Glutamatergic neuron (in vitro differentiated cells): ENCODE measurements at regions not wholly inside any gene's neighbourhood (a gene's known extent, or its start where the extent isn't known, plus 50 kb on each side); places are given as distances from the start of the nearest gene placed in this dataset.

Experiments
- DNase-seq: peaks from one replicate; pipeline ENCODE4 v3.0.0; 2022
- H3K27ac Mint-ChIP-seq: one replicate; pipeline ENCODE4 v1.8.0; 2020; ENCODE audit warnings: mild to moderate bottlenecking, mixed read lengths, inconsistent platforms; ENCODE audit not compliant: unreplicated experiment
- H3K27me3 Mint-ChIP-seq: one replicate; pipeline ENCODE4 v1.8.0; 2020; ENCODE audit warnings: mild to moderate bottlenecking, moderate library complexity, mixed read lengths, inconsistent platforms; ENCODE audit not compliant: unreplicated experiment
- H3K36me3 Mint-ChIP-seq: one replicate; pipeline ENCODE4 v1.8.0; 2020; ENCODE audit warnings: mild to moderate bottlenecking, mixed read lengths, inconsistent platforms; ENCODE audit not compliant: unreplicated experiment
- H3K4me1 Mint-ChIP-seq: one replicate; pipeline ENCODE4 v1.8.0; 2020; ENCODE audit warnings: mild to moderate bottlenecking, low read depth, mixed read lengths, inconsistent platforms; ENCODE audit not compliant: unreplicated experiment
- H3K4me3 Mint-ChIP-seq: one replicate; pipeline ENCODE4 v1.8.0; 2020; ENCODE audit warnings: mild to moderate bottlenecking, mixed read lengths, inconsistent platforms; ENCODE audit not compliant: unreplicated experiment
- H3K9me3 Mint-ChIP-seq: one replicate; pipeline ENCODE4 v1.8.0; 2020; ENCODE audit warnings: mild to moderate bottlenecking, moderate library complexity, mixed read lengths, inconsistent platforms; ENCODE audit not compliant: unreplicated experiment
- CTCF ChIP-seq: fragments of 200-600 bp; sonication (generic); IDR thresholded peaks from one replicate; pipeline ENCODE4 v1.5.0; 2021; ENCODE audit not compliant: partially characterized antibody, unreplicated experiment

GRCh38 chr6:117818449-117818848 is 88.6 kb upstream of the SLC35F1 start:
- no peaks in the 10 kb centered on the region for H3K36me3 Mint-ChIP-seq
- no peak overlapping the region for H3K27ac Mint-ChIP-seq
- no peak for TF ChIP-seq CTCF
- no peaks in the 10 kb centered on the region for H3K9me3 Mint-ChIP-seq
- no peaks in the 10 kb centered on the region for H3K27me3 Mint-ChIP-seq
- no peak overlapping the region for H3K4me3 Mint-ChIP-seq
- DNase-seq = no peak
- no peaks in the 10 kb centered on the region for H3K4me1 Mint-ChIP-seq

- H3K4me1 Mint-ChIP-seq = peaks cover 2% of the 10 kb centered on the region
- no peaks in the 10 kb centered on the region for H3K27me3 Mint-ChIP-seq
- H3K4me3 Mint-ChIP-seq = peak overlapping the region; percentile 83
- H3K27ac Mint-ChIP-seq = no peak overlapping the region
- no peaks in the 10 kb centered on the region for H3K9me3 Mint-ChIP-seq
- peak; percentile 52 for TF ChIP-seq CTCF
- peak; percentile 58 for DNase-seq
- no peaks in the 10 kb centered on the region for H3K36me3 Mint-ChIP-seq
These were observed 77.3 kb upstream of the SLC35F1 start for GRCh38 chr6:117829594-117830319.

- peak overlapping the region; percentile 17 for H3K27ac Mint-ChIP-seq
- H3K27me3 Mint-ChIP-seq = no peaks in the 10 kb centered on the region
- H3K4me1 Mint-ChIP-seq = no peaks in the 10 kb centered on the region
- no peaks in the 10 kb centered on the region for H3K36me3 Mint-ChIP-seq
- TF ChIP-seq CTCF = no peak
- no peak overlapping the region for H3K4me3 Mint-ChIP-seq
- no peak for DNase-seq
- H3K9me3 Mint-ChIP-seq = peaks cover 2% of the 10 kb centered on the region
These were observed 69.8 kb upstream of the SLC35F1 start for GRCh38 chr6:117837261-117837660.

GRCh38 chr6:117840541-117840983 is 66.5 kb upstream of the SLC35F1 start:
- peak; percentile 72 for TF ChIP-seq CTCF
- Mint-ChIP-seq H3K36me3 (no peaks in the 10 kb centered on the region), H3K4me1 (no peaks in the 10 kb centered on the region), H3K4me3 (no peak overlapping the region), H3K27me3 (no peaks in the 10 kb centered on the region), H3K27ac (no peak overlapping the region), H3K9me3 (peaks cover 6% of the 10 kb centered on the region)
- no peak for DNase-seq

- no peak for DNase-seq
- Mint-ChIP-seq H3K27ac (no peak overlapping the region), H3K36me3 (no peaks in the 10 kb centered on the region), H3K9me3 (peaks cover 5% of the 10 kb centered on the region), H3K27me3 (no peaks in the 10 kb centered on the region), H3K4me3 (no peak overlapping the region), H3K4me1 (no peaks in the 10 kb centered on the region)
- no peak for TF ChIP-seq CTCF
These were observed 59.2 kb upstream of the SLC35F1 start for GRCh38 chr6:117847912-117848311.
